GM21367 (cell line): ENCODE measurements at regions not wholly inside any gene's neighbourhood (a gene's known extent, or its start where the extent isn't known, plus 50 kb on each side); places are given as distances from the start of the nearest gene placed in this dataset.

Experiments used
- ATAC-seq: cut with Tn5 transposase; IDR thresholded peaks from one replicate; pipeline ENCODE4 v1.9.1; 2021; ENCODE audit not compliant: unreplicated experiment

DNA sequence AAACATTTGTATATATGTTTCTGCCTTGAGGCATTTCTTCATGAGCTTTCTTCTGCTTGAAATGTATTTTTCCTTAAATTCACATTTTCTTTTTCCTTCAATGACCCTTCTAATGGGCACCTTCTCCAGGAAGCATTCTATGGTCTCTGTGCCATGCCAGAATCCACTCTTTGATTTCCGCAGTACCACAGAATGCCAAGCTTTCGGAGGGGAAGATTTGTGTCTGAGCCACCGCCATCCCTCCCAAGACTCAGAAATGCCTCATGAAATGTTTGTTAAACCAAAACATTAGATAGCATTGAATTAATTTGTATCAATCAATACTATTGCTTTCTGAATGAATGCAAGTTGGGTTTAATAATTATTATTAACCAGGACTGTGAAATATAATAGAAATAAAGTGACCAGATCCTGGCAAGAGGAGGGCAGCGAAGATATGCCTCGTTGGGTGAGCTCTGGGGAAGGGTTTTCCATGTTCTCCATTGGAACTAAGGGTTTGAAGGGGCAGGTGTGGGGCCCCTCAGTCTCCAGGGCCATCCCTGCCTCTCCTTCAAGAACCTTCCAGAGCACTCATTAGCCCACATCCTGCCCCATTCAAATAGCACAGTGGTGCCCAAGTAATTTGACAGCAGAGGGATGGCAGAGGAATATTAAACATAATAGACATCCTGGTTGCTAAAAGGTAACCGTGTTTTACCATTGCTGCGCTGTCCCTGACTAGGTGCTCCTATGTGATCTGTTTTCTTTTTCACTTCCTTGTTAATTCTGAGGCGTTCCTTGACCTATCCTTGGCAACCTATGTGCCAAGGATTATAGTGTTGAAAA lies 189.6 kb downstream of the MYCN start:
- ATAC-seq, result no peak

DNA sequence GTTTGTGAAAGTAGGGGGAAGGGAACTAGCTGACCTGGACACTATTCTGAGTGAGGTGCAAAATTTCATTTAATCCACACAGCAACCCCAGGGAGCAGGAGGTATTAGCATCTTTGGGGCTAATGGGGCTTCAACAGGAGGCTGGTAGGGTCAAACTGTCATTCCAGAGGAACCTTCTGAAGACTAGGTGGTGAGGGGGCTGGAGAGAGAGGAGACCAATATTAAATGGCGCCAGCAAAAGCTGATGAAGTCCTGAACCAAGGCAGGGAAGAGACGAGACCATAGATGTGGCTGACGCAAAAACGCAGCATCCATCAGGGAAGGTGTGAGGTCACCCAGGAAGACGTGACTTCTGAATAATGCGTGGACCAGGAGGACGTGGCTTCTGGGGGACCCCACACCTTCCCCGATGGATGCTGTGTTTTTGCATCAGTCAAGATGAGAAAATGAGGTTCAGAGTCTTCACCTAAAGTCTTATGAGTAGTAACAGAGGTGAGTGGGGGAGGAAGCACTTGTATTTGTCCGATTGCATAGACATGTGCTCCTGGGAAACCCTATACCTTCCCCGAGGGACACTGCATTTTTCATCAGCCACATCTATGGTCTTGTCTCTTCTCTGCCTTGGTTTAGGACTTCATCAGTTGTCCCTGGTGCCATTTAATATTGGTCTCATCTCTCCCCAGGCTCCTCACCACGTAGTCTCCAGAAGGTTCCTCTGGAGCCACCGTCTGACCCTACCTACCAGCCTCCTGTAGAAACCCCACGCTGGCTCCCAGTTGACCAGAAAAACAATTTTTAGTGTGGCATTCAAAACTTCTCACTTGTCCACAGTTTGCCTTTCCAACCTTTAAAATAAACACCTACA lies 188.6 kb downstream of the MYCN start:
- ATAC-seq, result no peak

DNA sequence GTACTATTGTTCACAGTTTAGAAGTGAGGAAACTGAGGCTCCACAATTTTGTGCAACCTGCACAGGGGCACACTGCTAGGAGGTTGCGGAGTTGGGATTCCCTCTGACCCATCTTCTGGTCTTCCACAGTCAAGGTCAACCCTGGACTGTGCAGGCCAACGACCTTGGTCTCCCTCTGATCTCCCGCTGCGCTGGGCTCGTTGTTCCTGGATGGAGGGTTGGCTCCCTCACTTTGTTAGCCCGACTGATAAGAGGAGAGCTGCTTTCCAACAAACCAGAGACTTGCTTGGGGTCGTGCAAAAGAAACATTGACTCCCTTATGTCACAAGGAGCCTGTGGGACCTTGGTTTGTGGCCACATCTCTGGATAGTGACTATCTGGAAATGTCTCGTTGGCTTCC lies 187.6 kb downstream of the MYCN start:
- ATAC-seq, result no peak

DNA sequence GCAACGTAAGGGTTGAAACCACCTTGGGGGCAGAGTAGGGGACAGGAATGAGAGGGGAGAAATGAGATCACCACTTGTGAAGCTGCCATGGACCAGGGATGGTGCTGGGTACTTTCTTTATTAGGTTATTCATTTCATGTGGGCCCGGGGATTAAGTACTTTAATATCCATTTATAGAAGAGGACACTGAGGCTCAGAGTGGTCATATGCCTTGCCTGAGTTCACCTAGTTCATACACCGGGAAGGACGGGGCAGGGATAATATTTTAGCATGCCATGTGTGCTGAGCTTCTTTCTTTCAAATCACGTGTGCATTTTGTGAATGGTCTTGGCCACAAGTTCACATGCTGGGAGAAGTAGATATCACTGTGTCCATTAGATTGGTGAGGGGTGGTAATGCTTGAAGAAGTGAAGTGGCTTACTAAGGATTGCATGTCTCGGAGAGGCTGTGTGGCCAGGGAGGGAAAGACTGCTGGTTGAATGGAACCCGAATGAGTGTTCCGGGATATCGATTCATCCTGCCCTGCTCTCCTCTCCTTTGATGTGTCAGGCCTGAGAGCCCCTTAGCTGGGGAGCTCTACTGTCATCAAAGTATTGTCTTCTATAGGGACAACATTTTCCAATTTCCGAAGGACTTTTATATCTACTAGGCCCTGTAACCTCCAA lies 187.1 kb downstream of the MYCN start:
- ATAC-seq, result no peak

DNA sequence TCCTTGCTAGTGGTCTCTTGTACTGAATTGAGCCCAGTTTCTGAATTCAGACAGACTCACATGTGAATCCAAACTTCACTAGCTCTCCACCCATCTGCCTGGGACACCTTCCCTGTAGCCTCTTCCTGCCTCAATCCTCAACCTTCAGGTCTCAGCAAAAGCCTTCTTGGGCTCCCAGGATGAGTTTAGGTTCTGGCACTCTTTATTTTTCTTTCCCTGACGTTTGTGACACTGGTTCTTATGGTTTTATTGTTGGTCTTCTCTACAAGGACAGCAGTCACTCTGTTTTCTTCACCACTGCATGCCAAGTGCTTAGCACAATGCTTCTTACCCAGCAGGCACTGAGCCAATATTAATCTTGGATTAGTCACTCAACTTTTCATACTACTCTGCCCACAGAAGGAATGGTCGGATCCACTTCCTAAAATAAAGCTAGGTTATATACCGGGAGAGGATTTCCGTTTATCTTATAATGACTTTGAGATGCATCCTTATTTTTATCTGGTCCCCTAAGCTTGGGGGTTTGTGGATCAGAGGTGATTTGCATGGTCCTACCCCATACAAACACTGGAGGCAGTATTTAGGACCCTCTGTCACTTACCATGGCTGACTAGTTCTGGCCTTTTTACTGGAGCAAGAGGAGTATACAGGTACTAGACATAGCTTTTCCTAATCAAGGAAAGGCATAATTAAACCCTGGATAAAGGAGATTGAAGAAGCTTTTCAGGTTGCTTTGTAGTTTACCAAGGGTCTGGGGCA lies 186.3 kb downstream of the MYCN start:
- no peak for ATAC-seq

DNA sequence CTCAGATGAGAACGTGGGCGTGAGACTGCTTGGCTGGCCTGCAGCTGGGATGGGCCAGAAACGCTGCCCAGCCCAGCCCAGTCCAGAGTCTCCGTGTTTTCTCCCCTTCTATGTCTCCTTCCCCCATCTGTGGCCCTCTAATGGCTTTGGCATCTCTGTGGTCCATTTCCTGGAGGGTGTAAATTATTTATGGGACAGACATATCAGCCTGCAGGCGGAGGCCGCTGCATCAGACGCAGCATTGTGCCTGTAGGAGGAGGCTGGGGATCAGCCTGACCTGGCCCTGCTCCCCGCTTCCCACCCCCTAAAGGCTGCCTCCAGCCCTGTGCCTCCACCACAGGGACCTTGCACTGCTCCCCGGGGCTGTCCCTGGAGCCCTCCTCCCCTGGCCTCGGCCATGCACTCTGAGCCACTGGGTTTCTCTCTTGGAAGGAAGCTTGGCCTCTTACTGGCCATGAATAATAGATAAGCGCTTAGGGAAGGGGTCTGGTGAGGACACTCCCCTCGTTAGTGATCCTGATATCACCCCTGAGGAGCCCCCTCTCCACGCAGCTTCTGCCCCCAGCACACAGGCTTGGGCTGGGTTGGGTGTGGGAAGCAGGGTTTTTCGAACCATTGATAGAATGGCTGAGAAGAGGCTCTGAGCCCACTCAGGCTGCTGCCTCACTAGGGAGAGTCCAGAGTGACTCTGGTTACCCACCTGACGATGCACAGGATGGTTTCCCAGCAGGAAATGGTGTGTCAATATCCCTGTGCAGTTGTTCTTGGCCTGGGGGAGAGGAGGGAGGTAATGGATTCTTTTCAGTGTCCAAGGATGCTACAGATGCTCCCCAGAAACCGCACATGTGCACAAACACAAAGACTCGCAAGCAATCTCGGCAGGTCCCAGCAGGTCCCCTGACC lies 185.5 kb downstream of the MYCN start:
- ATAC-seq, result no peak

DNA sequence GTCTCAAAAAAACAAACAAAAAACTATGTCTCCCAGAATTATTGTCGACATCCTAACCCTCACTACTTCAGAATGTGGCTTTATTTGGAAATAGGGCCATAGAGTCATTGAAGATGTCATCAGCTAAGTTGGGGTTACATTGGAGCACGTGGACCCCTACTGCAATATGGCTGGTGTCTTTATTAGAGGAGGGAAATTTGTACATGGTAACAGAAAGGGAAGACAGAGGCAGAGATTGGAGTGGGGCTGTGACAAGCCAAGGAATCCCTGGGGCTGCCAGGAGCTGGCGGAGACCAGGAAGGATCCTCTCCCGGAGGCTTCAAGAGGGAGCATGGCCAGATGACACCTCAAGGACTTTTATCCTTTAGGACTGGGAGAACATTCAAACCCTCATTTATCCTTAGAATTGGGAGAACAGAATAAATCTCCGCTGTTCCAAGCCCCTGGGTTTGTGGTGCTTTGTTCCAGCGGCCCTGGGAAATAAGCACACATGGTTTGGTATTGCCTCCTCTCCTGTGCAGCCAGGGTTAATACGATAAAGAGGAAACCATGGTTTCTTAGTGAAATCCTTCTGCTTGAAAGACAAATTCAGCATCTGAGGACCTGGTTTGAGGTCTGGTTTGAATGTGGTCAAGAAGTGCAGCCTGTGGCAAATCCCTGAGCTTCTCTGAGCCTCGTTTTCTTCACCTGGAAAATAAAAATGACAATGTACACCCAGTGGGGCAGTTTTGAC lies 184.7 kb downstream of the MYCN start:
- ATAC-seq, result no peak

DNA sequence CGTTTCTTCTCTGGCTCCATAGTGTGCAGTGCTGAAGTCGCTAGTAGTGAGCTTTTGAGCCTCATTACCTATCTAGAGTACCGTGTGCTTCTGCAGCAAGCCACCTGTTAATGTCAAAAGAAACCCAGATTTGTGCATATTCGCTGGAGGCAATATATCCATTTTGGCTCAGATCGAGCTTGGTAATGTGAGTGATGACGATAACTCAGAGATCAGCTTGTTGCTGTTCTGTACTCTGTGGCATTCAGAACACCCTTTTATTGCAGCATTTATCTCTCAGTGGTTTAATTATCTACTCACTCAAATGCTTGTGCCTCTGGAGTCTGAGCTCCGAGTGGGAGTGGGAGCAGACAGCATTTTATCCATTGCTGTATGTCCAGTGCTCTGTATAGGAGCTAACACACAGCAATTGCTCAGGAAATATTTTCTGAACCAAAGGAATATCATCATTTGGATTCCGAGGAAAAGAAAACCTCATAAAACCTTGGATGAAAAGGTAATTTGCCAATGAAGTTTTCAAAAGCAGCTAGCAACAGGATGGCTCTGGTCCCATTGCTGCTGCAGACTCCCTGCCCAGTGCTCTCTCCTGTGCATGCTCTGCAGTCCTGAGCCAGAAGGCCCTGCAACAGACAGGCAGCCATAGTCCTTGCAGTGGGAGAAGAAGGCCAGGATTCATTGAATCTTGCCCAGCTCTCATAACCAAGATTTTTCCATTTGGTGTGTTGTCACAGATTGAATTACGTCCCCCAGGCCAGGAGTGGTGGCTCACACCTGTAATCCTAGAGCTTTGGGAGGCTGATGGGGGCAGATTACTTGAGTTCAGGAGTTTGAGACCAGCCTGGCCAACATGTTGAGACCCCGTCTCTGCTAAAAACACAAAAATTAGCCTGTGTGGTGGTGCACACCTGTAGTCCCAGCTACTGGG lies 183.8 kb downstream of the MYCN start:
- ATAC-seq, result no peak

DNA sequence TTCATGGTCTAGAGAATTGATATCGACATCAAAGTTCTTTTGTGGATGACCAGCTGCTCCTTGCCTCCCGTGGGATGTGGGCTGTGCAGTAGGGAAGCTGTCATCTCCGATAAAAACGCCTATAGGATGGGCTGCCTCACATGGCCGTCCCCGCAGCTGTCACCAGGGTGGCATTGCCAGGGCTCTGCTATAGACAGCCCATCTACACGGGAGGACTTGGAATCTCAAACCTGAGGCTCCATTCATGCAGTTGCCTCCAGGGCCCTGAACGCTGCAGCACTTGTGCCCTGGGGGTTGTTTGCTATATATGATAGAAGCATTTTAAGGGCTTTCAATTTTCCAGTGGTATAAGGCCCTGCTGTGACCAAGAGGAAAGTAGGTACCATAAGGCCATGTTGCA lies 183.1 kb downstream of the MYCN start:
- no peak for ATAC-seq

DNA sequence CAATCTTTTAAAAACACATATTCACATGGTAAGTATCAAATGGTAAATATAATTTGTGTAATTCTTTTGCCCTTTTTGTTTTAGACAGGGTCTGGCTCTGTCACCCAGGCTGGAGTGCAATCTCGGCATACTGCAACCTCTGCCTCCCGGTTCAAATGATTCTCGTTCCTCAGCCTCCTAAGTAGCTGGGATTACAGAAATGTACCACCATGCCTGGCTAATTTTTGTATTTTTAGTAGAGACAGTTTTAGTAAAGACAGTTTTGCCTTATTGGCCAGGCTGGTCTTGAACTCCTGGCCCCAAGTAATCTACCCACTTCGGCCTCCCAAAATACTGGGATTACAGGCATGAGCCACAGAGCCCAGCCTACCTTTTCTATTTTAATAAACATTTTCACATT lies 182.2 kb downstream of the MYCN start:
- ATAC-seq, result no peak

DNA sequence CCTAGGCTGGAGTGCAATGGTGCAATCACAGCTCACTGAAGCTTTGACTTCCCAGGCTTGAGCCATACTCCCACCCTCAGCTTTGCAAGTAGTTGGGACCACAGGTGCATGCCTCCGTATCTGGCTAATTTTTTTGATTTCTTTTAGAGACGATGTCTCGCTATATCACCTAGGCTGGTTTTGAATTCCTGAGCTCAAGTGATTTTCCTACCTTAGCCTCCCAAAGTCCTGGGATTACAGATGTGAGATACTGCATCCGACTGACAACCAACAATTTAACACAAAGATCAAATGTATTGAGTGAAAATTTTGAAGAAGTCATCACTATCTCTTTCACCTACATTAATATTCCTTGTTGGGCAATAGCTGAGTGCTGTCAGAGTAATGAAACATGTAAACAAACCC lies 181.6 kb downstream of the MYCN start:
- ATAC-seq, result no peak

DNA sequence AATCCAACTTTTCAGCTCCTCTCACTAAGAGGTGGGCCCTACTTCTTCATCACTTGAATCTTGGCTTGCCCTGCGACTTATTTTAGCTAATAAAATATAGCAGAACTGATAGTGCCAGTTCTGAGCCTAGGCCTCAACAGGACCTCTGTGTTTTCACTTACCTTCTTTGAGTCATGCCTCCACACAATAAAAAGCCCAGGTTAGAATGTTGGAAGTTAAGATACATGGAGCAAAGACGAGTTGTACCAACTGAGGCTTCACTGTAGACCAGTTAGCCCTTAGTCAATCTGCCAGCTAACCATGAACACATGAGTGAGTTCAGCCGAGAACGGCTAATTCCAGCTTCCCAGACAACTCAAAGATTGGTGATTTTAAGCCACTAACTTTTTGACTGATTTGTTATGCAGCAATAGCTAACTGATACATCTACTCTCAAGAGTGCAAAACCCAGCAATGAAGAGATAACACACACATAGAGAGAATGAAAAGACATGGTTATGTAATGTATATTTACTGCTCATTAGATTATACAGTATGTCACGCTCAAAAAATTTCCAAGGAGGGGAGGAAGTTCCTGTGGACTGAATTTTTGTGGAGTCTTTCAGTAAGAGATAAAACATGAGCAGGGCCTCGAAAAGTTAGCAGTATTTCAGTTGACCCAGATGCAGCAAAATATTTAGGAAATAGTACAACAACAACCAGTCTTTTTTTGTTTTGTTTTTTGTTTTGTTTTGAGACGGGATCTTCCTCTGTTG lies 181.1 kb downstream of the MYCN start:
- no peak for ATAC-seq

DNA sequence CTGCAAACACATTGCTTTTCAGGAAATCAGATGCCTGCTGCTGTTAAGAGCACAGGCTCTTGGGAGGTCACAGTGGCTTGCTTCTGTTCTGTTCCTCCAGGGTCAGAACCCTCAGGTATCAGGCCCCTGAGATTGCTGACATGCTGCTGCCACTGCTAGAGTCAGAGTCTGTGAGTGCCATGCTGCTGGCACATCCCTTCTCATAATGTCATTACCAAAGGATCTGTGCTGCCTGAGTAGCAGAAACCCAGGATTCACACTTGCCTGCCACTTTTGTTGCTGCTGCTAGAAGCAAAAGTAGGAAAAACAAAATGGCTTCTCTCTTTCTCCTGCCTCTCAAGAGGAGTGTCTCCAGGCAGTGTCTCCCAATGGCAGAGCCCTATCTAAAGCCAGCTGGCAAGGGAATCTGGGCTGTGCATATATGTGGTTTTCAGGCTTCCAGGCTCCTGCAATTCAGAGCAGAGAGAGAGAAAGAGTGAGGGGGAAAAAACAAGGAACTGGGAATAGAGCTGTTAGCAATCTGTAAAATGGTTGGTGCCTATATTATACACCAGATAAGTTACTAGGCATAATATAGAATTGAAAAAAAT lies 180.3 kb downstream of the MYCN start:
- ATAC-seq, result no peak

DNA sequence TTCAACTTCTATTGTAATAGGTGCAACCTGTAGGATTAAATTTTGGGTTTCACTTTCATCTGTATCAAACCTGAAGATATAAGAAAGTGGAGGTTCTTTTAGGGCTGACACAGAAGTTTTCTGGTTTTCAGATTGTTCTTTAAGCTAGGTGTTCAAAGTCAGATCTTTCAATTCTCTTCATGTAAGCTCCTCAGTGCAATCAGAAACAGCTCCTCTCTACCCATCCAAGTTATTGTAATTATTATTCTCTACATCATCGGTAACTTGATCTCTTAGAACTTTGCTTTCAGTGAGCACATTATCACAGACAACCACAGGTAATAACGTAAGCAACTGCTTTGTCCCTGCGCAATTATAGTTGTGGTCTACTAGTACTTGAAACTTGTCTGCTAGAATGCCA lies 179.4 kb downstream of the MYCN start:
- no peak for ATAC-seq

DNA sequence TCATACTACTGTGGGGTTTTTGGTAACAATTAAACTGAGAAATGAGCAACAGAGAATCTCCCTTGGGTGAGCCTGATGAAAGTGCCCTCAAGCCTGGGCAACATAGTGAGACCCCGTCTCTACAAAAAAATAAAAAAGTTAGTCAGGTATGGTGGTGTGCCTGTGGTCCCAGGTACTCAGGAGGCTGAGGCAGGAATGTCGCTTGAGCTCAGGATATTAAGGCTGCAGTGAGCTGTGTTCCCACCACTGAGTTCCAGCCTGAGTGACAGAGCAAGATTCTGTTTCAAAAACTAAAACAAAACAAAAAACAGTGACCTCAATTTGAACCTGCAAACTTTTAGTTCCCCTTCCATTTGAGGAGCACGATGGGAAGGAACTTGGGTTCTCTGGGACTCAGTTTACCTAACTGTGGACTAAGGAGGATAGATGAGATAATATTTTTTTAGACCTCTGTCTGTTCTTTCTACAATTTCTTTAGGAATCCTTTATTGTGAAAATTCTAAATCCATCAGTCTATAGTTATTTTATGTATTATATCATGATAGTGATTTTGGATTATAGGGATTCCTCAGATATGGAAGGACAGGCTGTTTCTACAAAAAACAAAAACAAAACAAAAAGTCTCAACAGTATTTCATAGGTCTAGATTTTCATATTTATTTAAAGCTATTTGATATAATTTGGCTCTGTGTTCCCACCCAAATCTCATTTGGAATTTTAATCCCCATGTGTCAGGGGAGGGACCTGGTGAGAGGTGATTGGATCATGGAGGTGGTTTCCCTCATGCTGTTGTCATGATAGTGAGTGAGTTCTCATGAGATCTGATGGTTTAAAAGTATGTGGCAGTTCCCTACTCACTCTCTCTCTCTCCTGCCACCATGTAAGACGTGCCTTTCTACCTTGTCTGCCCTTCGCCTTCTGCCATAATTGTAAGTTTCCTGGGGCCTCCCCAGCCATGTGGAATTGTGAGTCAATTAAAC lies 178.6 kb downstream of the MYCN start:
- ATAC-seq, result no peak
